ENCODE measurements at regions not wholly inside any gene's neighbourhood (a gene's known extent, or its start where the extent isn't known, plus 50 kb on each side); places are given as distances from the start of the nearest gene placed in this dataset.

DNA sequence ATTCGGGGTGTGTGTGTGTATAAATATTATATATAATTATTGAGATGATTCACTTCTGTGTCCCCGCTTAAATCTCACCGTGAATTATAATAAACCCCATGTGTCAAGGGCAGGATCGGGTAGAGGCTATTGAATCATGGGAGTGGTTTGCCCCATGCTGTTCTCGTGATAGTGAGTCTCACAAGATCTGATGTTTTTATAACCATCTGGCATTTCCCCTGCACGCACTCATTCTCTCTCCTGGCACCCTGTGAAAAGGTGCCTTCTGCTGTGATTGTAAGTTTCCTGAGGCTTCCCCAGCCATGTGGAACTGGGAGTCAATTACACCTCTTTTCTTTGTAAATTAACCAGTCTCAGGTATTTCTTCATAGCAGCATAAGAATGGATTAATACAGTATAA lies 851.4 kb upstream of the AGA start:
- TF ChIP-seq POLR2A (IDR thresholded peaks at IDR 0.05) (no peak), POLR2AphosphoS5 (IDR thresholded peaks at IDR 0.05; ENCODE audit: insufficient read depth in 1 of 2, low read depth in 1 of 2) (no peak)
- TF ChIP-seq, protein P1, sequence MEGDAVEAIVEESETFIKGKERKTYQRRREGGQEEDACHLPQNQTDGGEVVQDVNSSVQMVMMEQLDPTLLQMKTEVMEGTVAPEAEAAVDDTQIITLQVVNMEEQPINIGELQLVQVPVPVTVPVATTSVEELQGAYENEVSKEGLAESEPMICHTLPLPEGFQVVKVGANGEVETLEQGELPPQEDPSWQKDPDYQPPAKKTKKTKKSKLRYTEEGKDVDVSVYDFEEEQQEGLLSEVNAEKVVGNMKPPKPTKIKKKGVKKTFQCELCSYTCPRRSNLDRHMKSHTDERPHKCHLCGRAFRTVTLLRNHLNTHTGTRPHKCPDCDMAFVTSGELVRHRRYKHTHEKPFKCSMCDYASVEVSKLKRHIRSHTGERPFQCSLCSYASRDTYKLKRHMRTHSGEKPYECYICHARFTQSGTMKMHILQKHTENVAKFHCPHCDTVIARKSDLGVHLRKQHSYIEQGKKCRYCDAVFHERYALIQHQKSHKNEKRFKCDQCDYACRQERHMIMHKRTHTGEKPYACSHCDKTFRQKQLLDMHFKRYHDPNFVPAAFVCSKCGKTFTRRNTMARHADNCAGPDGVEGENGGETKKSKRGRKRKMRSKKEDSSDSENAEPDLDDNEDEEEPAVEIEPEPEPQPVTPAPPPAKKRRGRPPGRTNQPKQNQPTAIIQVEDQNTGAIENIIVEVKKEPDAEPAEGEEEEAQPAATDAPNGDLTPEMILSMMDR (IDR thresholded peaks at IDR 0.05): no peak

Measured in vagina (tissue), 2 donors.